RPMI7951 (cell line): ENCODE measurements at regions not wholly inside any gene's neighbourhood (a gene's known extent, or its start where the extent isn't known, plus 50 kb on each side); places are given as distances from the start of the nearest gene placed in this dataset.

Source experiments
- DNase-seq: peaks from one replicate; pipeline ENCODE4 v3.0.0-alpha.2; 2012; ENCODE audit warnings: low read depth

- DNase-seq: no peak
Observed at GRCh38 chr10:120960725-120961124, 109.6 kb downstream of the WDR11 start.

- DNase-seq: no peak
Observed at GRCh38 chr10:120961795-120962755, 110.9 kb downstream of the WDR11 start.

- DNase-seq: no peak
Observed at GRCh38 chr10:120962756-120963593, 111.8 kb downstream of the WDR11 start.

GRCh38 chr10:120963594-120964220 lies 112.5 kb downstream of the WDR11 start:
- no peak for DNase-seq

- no peak for DNase-seq
Observed at GRCh38 chr10:120966657-120967045, 115.5 kb downstream of the WDR11 start.

- DNase-seq: peak; percentile 58
Observed at GRCh38 chr10:120969219-120969645, 118.1 kb downstream of the WDR11 start.

GRCh38 chr10:120970595-120971529 lies 119.7 kb downstream of the WDR11 start:
- no peak for DNase-seq

- DNase-seq: no peak
Observed at GRCh38 chr10:120971671-120972070, 120.5 kb downstream of the WDR11 start.

GRCh38 chr10:120972259-120972658 lies 121.1 kb downstream of the WDR11 start:
- no peak for DNase-seq

GRCh38 chr10:120975072-120975867 lies 124.1 kb downstream of the WDR11 start:
- no peak for DNase-seq

GRCh38 chr10:120975868-120976225 lies 124.7 kb downstream of the WDR11 start:
- DNase-seq: no peak

GRCh38 chr10:120977897-120978296 lies 126.7 kb downstream of the WDR11 start:
- DNase-seq: no peak

GRCh38 chr10:120978589-120979252 lies 127.6 kb downstream of the WDR11 start:
- peak; percentile 41 for DNase-seq

- no peak for DNase-seq
Observed at GRCh38 chr10:120979435-120980278, 128.5 kb downstream of the WDR11 start.

- no peak for DNase-seq
Observed at GRCh38 chr10:120980279-120981255, 129.4 kb downstream of the WDR11 start.

GRCh38 chr10:120981601-120982391 lies 130.6 kb downstream of the WDR11 start:
- no peak for DNase-seq

GRCh38 chr10:120982507-120982906 lies 131.3 kb downstream of the WDR11 start:
- DNase-seq: no peak
